ENCODE measurements at regions not wholly inside any gene's neighbourhood (a gene's known extent, or its start where the extent isn't known, plus 50 kb on each side); places are given as distances from the start of the nearest gene placed in this dataset.
"Not testable (repeated sequence)": the region's sequence is repeated elsewhere in the genome, so short reads cannot be mapped to it uniquely, and the experiment has no call there.

DNA sequence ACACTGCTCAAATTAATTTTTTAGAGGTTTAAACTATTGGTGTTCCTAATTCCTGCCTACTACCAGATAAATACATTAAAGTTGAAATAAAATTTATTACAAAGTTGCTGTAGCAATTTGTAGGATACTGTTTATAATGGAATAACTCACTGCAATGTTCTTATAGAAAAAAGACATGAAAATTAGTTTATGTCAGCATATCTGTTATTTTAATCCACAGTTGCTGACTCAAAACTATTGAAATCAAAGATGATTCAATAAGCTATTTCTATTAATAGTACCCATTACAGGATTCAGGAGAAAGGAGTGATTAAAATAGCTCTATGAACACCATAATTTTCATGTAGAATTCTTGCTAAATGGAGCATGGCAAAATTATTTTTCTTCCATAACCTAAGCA lies 764.4 kb upstream of the NUDT12 start:
- no peak for DNase-seq (ENCODE audit: low read depth)

DNA sequence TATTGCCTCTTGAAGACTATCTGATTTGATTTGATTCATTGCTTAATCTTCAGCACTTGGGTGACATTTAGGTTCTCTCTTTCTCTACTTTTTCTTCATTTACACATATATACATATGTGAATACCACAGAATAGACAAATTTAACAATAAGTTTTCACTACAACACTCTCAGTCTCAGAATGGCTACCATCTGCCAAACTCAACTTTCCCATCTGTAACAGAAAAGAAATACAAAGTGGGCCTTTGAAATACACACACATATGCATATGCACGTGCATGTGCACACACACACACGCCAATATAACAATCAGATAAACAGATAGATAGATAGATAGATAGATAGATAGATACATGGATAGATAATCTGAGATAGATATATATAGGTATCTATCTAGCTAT lies 762.8 kb upstream of the NUDT12 start:
- DNase-seq (ENCODE audit: low read depth) = no peak

DNA sequence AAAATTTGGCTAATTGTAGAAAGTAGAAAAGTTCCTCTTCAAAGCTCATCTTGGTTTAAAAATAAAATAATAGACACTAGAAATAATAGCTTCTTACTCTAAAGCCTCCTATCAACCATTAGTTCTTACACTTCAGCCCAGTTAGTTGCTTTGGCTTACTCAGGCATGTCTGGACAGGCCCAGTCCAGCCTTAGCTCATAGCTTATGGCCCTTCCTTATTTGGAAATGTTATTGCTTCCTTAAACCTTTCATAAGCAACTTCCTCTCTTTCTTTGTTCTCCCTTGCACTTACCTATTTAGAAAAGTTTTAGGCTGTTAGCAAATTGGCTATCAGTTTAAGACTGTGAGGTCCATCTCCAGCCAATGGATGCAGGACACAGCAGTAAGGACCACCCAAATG lies 754.1 kb upstream of the NUDT12 start:
- DNase-seq (ENCODE audit: low read depth) = not testable (repeated sequence)

DNA sequence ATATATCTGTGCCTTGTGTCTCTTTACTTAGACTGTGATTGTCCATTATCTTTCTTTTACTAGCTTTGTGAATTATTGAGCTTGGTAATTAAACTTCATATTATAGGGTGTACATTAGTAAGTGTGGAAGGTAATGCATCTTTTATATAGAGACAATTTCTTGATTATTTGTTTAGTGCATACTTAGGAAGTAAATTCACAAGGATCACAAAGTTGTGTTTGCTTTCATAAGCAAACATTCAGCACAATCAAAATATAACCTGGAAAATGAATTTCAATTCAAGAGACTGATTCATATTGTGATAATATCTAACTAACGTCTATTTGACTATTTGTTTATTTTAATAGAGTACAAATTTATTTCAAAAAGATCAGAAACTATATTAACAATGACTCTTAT lies 749.9 kb upstream of the NUDT12 start:
- DNase-seq (ENCODE audit: low read depth) = no peak

DNA sequence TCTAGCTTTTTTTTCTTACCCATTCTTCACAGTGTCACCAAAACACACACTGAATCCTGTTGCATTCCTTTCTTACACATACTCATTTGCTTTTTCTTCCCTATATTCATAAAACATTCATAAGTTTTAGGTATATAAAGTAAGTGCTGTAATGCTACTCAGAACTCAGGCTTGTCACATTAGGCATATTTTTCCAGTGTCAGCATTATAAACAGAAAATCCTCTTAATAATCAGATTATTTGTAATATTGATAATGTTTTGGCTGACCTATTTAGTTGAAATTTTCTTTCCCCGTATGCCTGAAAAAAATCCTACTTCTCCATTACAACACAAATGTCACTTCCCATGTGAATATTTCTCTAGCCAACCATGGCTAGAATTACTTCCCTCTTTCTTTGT lies 743.0 kb upstream of the NUDT12 start:
- no peak for DNase-seq (ENCODE audit: low read depth)

DNA sequence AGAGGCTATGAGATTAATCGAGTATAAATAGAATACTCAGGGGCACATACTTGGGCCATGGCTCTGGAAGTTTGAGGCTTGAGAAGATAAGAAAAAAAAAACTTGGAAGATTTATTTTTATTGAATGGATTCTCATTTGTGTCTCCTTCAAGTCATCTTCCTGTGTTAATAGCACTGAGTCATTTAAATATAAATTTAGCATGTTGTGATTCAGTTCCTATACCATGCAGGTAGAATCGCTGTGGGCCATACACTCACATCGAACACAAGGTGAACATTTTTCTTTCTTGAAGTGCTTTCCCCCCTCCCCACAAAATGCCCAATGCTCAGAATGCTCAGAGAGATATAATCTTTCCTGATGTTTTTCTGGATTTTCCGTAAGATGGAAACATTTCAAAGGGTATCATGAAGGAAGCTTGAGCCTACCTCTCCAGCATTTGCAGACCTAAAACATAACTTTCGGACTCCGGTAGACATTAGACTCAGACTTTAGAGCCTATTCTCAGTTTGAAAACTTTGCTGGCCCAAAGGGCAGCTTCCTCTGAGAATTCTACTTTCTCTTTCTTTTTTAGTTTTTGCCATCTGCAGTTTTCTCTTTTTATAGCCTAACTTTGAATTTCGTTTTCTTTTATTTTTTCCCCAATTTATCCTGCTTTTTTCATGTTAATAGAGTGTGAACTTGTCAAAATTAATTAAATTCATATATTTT lies 737.6 kb upstream of the NUDT12 start:
- DNase-seq (ENCODE audit: low read depth) = no peak

DNA sequence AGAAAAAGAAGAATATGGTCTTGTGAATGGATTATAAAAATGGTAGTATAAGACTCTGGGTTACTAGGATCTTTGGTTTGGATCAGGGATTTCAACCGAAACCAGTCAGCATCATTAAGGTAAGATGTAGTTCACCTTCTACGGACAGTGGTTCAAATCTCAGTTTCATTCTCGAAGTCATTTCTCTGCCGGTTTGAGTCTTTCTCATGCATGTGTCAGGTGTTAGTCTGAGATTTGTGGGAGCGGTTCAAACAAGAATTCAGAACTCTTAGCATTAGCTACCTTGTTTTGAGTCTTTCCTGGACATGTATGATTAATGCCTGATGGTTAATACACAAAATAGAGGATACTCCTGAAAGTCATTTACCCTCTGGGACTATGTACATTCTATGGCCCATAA lies 735.9 kb upstream of the NUDT12 start:
- DNase-seq (ENCODE audit: low read depth) = no peak

DNA sequence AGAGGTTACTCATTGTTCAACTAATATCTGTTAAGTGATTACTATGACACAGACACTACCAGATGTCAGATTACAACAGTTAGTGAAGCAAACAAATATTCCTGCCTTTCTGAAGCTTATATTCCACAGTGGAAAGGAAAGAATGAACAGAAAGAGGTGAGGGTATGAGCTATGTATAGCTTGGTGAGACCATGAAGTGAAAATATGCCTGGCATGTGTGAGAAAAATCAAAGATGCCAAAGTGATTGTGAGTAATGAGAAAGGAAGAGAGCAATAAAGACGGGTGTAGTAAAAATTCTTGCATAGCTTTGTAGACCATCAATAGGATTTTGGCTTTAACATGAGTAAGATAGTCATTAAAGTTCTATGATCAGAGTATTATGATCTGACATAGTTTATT lies 734.5 kb upstream of the NUDT12 start:
- peak; percentile 39 for DNase-seq (ENCODE audit: low read depth)

DNA sequence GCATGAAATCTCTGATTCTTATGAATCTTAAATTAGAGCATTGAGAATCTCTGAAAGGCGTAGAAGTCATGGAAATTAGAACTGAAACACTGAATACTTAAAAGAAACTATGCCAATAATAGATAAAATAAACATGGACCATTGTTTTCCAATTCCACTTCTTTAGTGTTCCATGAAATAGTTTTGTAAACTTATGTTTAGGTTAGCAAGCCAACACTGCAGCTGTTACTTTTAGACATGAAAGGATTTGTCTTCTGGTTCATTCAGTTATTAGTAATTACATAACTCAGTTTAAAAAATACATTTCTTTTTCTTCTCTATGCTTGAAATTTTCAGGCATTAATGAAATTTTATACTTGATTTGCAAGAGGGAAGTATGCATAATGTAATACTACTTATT lies 733.4 kb upstream of the NUDT12 start:
- DNase-seq (ENCODE audit: low read depth) = no peak

DNA sequence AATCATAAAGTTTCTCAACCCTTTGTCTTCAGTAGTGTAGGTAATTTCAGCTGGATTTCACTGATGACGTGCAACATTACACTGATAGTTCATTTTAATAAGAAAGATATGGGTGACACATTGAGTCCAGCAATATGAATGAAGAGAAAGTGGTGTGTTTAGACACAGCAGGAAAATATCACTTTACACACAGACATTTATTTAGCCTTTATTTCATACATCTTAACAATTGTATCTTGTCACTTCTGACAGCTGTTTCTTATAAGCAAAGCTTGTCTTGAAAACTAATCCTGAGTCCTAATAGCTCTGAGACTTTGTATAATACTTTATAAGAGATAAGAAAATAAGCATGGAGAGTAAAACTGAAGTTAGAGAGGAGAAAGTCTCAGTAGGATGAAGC lies 720.5 kb upstream of the NUDT12 start:
- no peak for DNase-seq (ENCODE audit: low read depth)

DNA sequence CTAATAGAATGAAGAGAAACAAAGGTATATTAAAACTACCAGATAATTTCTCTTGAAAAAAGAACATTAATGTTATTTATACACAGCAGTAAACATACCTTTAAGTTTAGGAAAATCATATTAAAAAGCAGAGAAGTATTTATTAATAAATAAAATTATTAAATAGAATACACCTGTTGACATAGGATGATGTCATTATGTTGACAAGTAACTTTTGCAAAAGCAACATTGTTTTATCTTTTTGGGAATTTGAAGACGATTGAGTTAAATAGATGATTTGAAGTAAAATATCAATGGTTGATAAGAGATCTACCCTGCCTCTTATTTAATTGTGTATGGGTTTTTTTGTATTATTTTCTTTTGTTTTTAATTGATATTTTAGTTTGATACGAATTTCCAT lies 711.1 kb upstream of the NUDT12 start:
- no peak for DNase-seq (ENCODE audit: low read depth)

DNA sequence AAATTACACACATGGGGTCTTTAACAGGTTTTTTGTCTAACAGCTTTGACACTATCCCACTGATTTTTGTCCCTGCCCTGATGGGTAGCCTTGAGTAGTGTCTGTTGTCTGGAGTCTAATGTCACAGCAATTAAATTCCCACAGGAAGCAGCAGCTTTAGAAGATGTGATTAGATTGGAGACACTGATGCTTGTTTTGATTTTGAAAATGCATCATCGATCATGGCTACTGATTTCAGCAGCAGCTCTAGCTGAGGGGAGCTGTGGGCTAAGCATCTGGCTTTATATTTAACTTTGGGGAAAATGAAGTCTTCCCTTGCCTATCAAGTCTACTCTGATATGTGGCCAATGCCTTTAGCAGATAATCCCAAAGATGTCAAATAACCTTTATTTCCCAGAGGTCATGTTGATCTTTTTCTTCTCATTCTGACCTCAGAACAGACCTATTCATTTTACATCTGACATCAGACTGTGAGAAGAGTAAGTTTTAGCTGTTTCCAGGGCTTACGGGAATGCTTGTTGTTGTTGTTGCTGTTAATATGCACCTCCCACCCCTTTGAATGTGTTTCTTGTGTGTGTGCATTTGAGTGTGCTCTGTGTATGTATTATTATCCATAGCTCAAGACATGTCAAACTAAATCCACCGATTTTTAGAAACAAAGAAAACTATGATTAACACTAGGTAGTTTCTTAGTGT lies 704.9 kb upstream of the NUDT12 start:
- DNase-seq (ENCODE audit: low read depth) = no peak

DNA sequence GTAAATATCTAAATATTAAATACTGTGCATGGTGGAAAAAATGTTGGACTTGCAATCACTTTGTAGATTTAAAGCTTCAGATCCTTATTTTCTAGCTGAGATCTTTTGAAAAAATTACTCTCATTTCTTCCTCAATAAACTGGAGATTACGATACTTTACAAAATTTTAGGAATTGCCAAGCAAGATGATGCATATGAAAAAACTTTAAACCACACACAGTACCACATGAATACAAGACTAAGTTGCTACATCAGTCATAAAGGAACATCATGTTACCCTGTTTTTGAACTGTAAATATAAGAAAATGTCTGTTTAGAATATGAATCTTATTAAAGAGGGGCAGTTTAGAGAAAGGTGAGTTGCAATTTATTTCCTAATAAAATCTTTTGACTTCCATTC lies 703.6 kb upstream of the NUDT12 start:
- no peak for DNase-seq (ENCODE audit: low read depth)

DNA sequence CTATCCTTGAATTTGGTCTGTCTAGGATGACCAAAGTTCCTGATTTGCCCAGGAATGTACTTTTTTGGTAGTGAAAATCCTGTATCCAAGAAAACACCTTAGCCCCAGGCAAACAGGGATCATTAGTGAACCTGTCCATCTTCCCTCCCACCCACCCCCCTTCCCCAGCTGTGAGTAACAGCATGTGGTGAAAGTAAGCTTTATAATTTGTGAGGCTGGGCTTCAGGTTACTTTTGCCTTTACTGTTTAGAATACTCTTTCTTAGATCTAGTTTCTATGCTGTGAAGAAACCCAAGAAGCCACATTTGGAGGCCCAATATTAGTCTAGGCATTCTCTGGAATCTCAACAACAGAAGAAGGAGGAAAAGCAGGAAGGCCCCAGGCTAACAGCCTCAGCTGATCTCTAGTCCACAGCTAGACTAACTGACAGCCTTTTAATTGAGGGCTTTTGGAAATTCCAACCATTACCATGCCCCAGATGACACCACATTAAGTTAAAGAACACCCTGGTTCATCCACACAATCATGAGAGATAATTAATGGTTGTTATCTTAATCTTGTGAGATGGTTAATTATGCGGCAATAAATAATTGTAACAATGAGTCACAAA lies 703.0 kb upstream of the NUDT12 start:
- no peak for DNase-seq (ENCODE audit: low read depth)

DNA sequence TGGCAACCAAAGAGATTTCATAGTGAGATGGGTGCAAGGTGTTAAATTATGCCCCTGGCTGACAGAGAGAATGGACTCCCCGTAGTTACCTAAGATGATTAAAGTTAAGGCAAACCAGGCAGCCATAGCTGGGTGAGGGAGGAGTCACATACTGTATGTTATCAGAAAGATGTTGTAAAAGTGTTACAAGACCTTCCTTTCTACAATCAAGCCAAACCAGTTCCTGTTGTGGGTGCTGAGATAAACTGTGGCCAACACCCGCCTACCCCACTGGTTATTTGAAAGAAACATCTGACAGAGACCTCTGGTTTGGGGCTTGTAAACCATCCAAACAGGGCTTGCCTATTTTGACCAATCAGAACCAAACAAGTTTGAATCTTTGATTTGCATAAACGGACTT lies 684.7 kb upstream of the NUDT12 start:
- DNase-seq (ENCODE audit: low read depth) = no peak

DNA sequence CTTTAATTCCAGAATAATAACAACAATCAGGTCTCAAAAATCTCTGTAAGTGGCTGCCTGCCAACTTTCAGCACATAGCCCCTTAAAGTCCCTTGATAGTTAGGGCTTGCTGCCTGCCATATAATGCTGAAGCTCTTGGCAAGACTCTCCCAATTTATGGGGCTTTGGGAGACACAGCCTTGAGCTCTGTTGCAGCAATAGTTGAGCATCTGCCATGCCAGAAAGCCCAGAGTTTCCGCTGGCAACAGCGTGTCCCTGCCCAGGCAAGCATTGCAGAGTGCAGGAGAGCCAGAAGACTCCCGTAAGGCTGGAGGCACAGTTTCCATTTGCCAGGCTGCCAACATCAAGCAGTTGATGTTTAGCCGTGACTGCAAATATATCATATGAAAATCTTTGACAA lies 678.5 kb upstream of the NUDT12 start:
- DNase-seq (ENCODE audit: low read depth) = no peak

DNA sequence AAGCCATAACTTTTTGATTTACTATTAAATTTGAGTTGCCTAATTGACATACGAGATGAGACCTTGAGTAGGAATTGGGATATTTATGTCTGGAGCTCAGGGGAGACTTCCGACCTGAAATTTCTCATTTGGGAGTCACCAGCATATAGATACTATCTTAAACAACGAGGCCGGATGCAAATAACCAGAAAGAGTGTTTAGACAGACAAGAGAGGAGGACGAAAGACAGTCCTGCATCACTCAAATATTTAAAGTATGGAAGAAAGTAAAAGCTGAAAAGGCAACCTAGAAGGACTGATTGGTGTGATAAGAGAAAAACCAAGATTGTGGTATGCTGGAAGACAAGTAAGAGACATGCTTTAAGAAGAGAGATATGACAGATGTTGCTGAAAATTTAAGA lies 675.0 kb upstream of the NUDT12 start:
- no peak for DNase-seq (ENCODE audit: low read depth)

DNA sequence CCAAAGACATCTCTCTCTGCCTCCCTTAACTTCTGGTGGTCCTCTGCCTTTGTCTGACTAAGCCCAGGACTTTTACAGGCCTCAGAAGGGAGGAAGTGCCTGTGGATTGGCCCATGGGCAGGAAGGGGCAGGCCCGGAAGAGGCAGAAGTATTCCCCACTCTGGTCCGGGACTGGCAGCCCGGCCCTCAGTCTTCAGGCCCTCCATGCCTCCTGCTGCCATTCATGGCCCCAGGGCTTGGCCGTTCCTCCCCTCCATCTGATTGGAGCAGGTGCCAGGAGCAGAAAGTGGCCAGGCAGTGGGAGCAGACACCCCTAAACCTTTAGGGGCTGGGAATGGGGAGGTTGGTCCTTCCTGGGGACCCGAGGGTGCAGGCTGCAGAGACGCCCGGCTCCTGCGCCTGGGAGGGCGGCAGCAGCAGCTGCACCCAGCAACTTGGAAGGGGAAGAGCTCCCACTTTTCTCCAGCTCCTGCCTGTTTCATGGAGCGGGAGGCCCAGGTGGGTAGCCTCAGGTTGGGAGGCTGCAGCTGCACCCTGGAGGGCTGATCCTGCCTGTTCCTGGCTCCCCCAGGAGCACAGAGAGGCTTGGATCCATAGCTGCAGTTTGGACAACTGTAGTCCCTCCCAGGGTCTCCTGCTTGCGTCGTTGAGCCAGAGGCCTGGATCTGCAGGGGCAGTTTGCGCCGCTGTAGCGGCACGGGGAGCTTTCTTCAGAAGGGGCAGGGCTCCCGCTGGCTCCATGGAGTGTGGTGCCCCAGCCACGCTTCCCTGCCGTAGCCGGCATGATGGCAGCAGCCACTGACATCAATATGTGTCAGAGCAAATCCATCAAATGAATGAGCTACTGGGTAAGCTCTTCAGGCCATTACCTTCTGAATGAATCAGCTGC lies 661.5 kb upstream of the NUDT12 start:
- no peak for DNase-seq (ENCODE audit: low read depth)

DNA sequence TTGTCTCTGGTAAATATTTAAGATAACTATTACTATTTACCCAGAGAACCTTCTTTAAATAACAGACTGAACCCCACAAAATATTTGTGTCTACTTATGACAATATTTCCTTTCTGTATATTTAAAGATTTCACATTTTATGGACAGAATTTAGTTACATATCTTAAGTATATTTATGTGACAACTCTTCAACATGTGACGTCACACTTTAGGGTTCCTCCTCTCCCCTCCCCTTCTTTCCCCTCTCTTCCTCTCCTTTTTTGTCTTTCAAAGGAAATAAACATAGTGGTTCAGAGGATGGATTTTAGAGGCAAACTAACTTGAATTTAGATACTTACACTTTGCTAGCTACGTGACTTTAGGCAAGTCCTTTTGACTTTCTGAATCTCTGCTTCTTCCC lies 655.6 kb upstream of the NUDT12 start:
- DNase-seq (ENCODE audit: low read depth) = no peak

DNA sequence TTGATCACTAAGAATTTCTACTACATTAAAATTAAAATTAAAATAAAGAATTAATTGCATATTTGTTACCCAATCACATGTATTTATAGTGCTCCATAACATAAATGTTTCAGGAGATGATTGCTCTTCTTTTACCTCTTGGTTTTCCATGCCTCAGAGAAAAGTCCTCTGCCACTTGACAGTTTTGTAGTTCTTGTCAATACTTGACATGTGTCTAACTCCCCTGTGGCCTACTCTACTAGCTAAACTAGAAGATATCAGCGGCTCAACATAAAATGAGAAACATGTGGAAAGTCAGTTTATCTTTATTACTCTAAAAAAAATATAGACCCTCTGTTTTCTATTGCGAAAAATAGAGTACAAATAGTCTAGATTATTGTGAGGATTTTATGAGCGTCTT lies 650.6 kb upstream of the NUDT12 start:
- DNase-seq (ENCODE audit: low read depth) = no peak

DNA sequence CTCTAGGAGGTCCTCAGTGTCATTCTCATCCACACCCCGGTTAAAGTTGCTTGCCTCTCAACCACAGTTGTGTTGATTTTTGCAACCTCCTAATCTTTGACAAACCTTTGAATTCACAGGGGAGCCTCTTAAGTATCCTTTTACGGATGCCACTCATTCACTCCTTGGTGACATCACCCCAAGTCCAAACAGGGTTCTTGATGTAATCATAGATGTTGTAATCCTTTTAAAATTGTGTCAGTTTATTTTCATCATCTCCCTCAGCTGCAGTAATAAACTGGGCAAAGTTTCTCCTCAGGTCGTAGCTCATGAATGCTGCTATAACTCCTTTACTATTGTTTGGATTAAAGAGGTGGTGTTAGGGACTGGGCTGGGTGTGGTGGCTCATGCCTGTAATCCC lies 637.2 kb upstream of the NUDT12 start:
- no peak for DNase-seq (ENCODE audit: low read depth)

DNA sequence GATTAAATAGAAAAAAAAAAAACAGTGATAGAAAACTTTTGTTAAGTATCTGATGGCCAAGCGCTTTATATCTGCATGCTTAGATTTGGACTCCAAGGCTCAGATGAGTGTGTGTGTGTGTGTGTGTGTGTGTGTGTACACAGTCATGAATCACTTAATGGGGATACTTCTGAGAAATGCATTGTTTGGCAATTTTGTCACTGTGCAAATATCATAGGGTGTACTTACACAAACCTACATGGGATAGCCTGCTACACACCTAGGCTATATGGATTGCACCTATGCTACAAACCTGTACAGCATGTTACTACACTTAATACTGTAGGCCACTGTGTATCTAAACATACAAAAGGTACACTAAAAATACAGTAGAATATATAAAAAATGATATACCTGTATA lies 635.6 kb upstream of the NUDT12 start:
- DNase-seq (ENCODE audit: low read depth) = no peak

DNA sequence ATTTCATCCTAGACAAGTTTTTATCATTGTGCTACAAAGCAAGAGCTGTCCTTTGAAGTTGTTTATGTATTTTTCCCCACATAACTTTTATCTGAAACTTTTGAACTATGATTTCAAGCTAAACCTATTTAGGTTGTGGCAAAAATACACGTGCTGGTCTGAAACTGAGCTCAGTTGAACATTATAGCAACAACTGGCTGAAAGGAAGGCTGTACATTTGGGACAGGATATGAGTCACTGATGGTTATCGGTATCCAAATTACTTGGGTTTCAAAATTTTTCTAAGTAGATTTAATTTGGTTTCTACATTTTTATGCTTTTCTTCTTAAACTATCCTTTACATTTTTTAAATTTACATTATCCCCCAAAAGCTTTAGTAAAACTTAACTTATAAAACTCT lies 627.3 kb upstream of the NUDT12 start:
- peak; percentile 51 for DNase-seq (ENCODE audit: low read depth)
